H9 (cell line): ENCODE measurements at regions not wholly inside any gene's neighbourhood (a gene's known extent, or its start where the extent isn't known, plus 50 kb on each side); places are given as distances from the start of the nearest gene placed in this dataset.
"Not testable (repeated sequence)": the region's sequence is repeated elsewhere in the genome, so short reads cannot be mapped to it uniquely, and the experiment has no call there.

Experiments used
- DNase-seq: peaks from one replicate; pipeline ENCODE4 v3.0.0-alpha.2; 2017
- H2AFZ ChIP-seq: one replicate; pipeline ENCODE4 v1.6.1; 2013; ENCODE audit warnings: mild to moderate bottlenecking, low read length, control low read depth, moderate library complexity
- H2AK5ac ChIP-seq: 2 replicates; pipeline ENCODE4 v1.6.1; 2013; ENCODE audit warnings: low read length, control low read depth, mixed read lengths; ENCODE audit not compliant: insufficient read length
- H2BK120ac ChIP-seq: one replicate; pipeline ENCODE4 v1.6.1; 2013; ENCODE audit warnings: low read depth, mild to moderate bottlenecking, low read length, control low read depth, inconsistent platforms; ENCODE audit not compliant: poor library complexity, severe bottlenecking
- H2BK12ac ChIP-seq: 2 replicates; pipeline ENCODE4 v1.6.1; 2013; ENCODE audit warnings: low read length, control low read depth, mixed read lengths, low read depth; ENCODE audit not compliant: insufficient read length
- H2BK15ac ChIP-seq: 2 replicates; pipeline ENCODE4 v1.6.1; 2013; ENCODE audit warnings: low read depth, low read length, control low read depth
- H2BK20ac ChIP-seq: one replicate; pipeline ENCODE4 v1.6.1; 2013; ENCODE audit warnings: low read depth, mild to moderate bottlenecking, low read length, control low read depth, inconsistent platforms; ENCODE audit not compliant: poor library complexity, severe bottlenecking
- H2BK5ac ChIP-seq: 2 replicates; pipeline ENCODE4 v1.6.1; 2013; ENCODE audit warnings: low read length, control low read depth, mixed read lengths; ENCODE audit not compliant: insufficient read length
- H3K14ac ChIP-seq: 2 replicates; pipeline ENCODE4 v1.6.1; 2013; ENCODE audit warnings: low read length, control low read depth; ENCODE audit not compliant: insufficient read depth
- H3K18ac ChIP-seq: 2 replicates; pipeline ENCODE4 v1.6.1; 2013; ENCODE audit warnings: low read depth, mild to moderate bottlenecking, mixed read lengths, low read length, control low read depth; ENCODE audit not compliant: insufficient read length
- H3K23ac ChIP-seq: 2 replicates; pipeline ENCODE4 v1.6.1; 2013; ENCODE audit warnings: low read length, control low read depth, mixed read lengths, low read depth; ENCODE audit not compliant: insufficient read length
- H3K23me2 ChIP-seq: 2 replicates; pipeline ENCODE4 v1.6.1; 2013; ENCODE audit warnings: low read depth, mild to moderate bottlenecking, mixed read lengths, low read length, control low read depth; ENCODE audit not compliant: insufficient read length, poor library complexity, severe bottlenecking
- H3K27ac ChIP-seq: 2 replicates; pipeline ENCODE4 v1.5.1; 2013; ENCODE audit warnings: low read length, control low read depth, mixed read lengths, low read depth; ENCODE audit not compliant: insufficient read length
- H3K27me3 ChIP-seq: 2 replicates; pipeline ENCODE4 v1.6.1; 2013; ENCODE audit warnings: low read length, control low read depth, inconsistent platforms; ENCODE audit not compliant: insufficient read depth
- H3K4ac ChIP-seq: 2 replicates; pipeline ENCODE4 v1.6.1; 2013; ENCODE audit warnings: low read depth, mild to moderate bottlenecking, control low read depth, inconsistent platforms, low read length, moderate library complexity
- H3K4me1 ChIP-seq: 2 replicates; pipeline ENCODE4 v1.6.1; 2013; ENCODE audit warnings: low read length, control low read depth, inconsistent platforms; ENCODE audit not compliant: insufficient read depth
- H3K4me2 ChIP-seq: 2 replicates; pipeline ENCODE4 v1.6.1; 2013; ENCODE audit warnings: low read length, control low read depth, mixed read lengths; ENCODE audit not compliant: insufficient read length, insufficient read depth
- H3K56ac ChIP-seq: 2 replicates; pipeline ENCODE4 v1.6.1; 2013; ENCODE audit warnings: low read depth, mild to moderate bottlenecking, mixed read lengths, low read length, control low read depth; ENCODE audit not compliant: insufficient read length
- H3K79me1 ChIP-seq: 2 replicates; pipeline ENCODE4 v1.6.1; 2013; ENCODE audit warnings: low read depth, mild to moderate bottlenecking, moderate library complexity, low read length, control low read depth, inconsistent platforms; ENCODE audit not compliant: insufficient read depth, poor library complexity, severe bottlenecking
- H3K79me2 ChIP-seq: 2 replicates; pipeline ENCODE4 v1.6.1; 2013; ENCODE audit warnings: low read length, control low read depth, inconsistent platforms; ENCODE audit not compliant: insufficient read depth
- H3K9ac ChIP-seq: 2 replicates; pipeline ENCODE4 v1.6.1; 2013; ENCODE audit warnings: low read length, control low read depth, mixed read lengths; ENCODE audit not compliant: insufficient read length; ENCODE audit errors: extremely low read depth
- H3K9me3 ChIP-seq: one replicate; pipeline ENCODE4 v1.6.1; 2013; ENCODE audit warnings: low read depth, low read length, inconsistent platforms; ENCODE audit not compliant: control insufficient read depth
- H3T11ph ChIP-seq: one replicate; pipeline ENCODE4 v1.6.1; 2013; ENCODE audit warnings: mild to moderate bottlenecking, low read length, control low read depth, inconsistent platforms
- H4K20me1 ChIP-seq: one replicate; pipeline ENCODE4 v1.6.1; 2013; ENCODE audit not compliant: control insufficient read depth, insufficient read length, insufficient read depth
- H4K5ac ChIP-seq: 2 replicates; pipeline ENCODE4 v1.6.1; 2013; ENCODE audit warnings: low read depth, mild to moderate bottlenecking, mixed read lengths, low read length, control low read depth; ENCODE audit not compliant: insufficient read length
- H4K8ac ChIP-seq: replicated peaks from 2 replicates; pipeline ENCODE4 v1.6.1; 2013; ENCODE audit warnings: low read length, control low read depth, mixed read lengths, low read depth; ENCODE audit not compliant: insufficient read length
- H4K91ac ChIP-seq: 2 replicates; pipeline ENCODE4 v1.6.1; 2013; ENCODE audit warnings: low read depth, mild to moderate bottlenecking, moderate library complexity, mixed read lengths, low read length, control low read depth; ENCODE audit not compliant: insufficient read length
- H3K27ac Mint-ChIP-seq, 3 experiments: 2 replicates in 2 of 3; 3 replicates in 1 of 3; pipeline ENCODE4 v1.8.0; 2020 to 2021; ENCODE audit warnings: mixed read lengths in 3 of 3, mild to moderate bottlenecking in 1 of 3, moderate library complexity in 1 of 3
- H3K27me3 Mint-ChIP-seq: 2 replicates; pipeline ENCODE4 v1.8.0; 2021; ENCODE audit warnings: low read depth, mild to moderate bottlenecking, moderate library complexity, mixed read lengths
- H3K36me3 Mint-ChIP-seq, 3 experiments: 2 replicates in 2 of 3; 3 replicates in 1 of 3; pipeline ENCODE4 v1.8.0; 2020 to 2021; ENCODE audit warnings: low read depth in 3 of 3, mixed read lengths in 3 of 3; ENCODE audit not compliant: insufficient read depth in 1 of 3
- H3K4me1 Mint-ChIP-seq, 2 experiments: 2 replicates each; pipeline ENCODE4 v1.8.0; 2020; ENCODE audit warnings: mixed read lengths in 2 of 2
- H3K4me3 Mint-ChIP-seq, 2 experiments: 2 replicates in 1 of 2; 3 replicates in 1 of 2; pipeline ENCODE4 v1.8.0; 2020 to 2021; ENCODE audit warnings: mild to moderate bottlenecking in 2 of 2, mixed read lengths in 2 of 2, moderate library complexity in 1 of 2
- H3K9me3 Mint-ChIP-seq, 2 experiments: 2 replicates in 1 of 2; 3 replicates in 1 of 2; pipeline ENCODE4 v1.8.0; 2020; ENCODE audit warnings: mild to moderate bottlenecking in 2 of 2, mixed read lengths in 2 of 2, moderate library complexity in 1 of 2
- WGBS: extraction: QIAGEN DNeasy Blood & Tissue Kit; methylation state at CpG from one replicate; pipeline ENCODE4 v1.1.7; 2013; ENCODE audit warnings: missing lambda C conversion rate, low lambda C conversion rate, mixed read lengths; ENCODE audit not compliant: insufficient read length; ENCODE audit errors: extremely low coverage; 5-methylcytosine and 5-hydroxymethylcytosine counted together

- not testable (repeated sequence) for H3K27me3 Mint-ChIP-seq, H4K8ac ChIP-seq, H2BK120ac ChIP-seq, H3K23me2 ChIP-seq, H3K18ac ChIP-seq, H2BK15ac ChIP-seq, H3K14ac ChIP-seq, H3K9ac ChIP-seq, H4K5ac ChIP-seq, H2BK5ac ChIP-seq, H3T11ph ChIP-seq, H2BK12ac ChIP-seq, H2BK20ac ChIP-seq, H3K4me2 ChIP-seq, H3K27me3 ChIP-seq, H2AFZ ChIP-seq, H3K56ac ChIP-seq, H3K23ac ChIP-seq, H3K4me1 ChIP-seq, DNase-seq, H3K27ac ChIP-seq, H3K79me1 ChIP-seq, H3K9me3 Mint-ChIP-seq, H3K36me3 Mint-ChIP-seq, H3K9me3 ChIP-seq, H3K4me3 Mint-ChIP-seq, H2AK5ac ChIP-seq, H4K91ac ChIP-seq, H3K27ac Mint-ChIP-seq, H3K79me2 ChIP-seq, H4K20me1 ChIP-seq, H3K4ac ChIP-seq
- H3K4me1 Mint-ChIP-seq = peaks cover 11 to 15% of the 10 kb centered on the region in 2 experiments
- no CpG with 5 or more reads among the region's 3 CpGs for WGBS
Measured at GRCh38 chr15:31725619-31726018, 304.7 kb upstream of the CHRNA7 start.
